ENCODE measurements at regions not wholly inside any gene's neighbourhood (a gene's known extent, or its start where the extent isn't known, plus 50 kb on each side); places are given as distances from the start of the nearest gene placed in this dataset.

DNA sequence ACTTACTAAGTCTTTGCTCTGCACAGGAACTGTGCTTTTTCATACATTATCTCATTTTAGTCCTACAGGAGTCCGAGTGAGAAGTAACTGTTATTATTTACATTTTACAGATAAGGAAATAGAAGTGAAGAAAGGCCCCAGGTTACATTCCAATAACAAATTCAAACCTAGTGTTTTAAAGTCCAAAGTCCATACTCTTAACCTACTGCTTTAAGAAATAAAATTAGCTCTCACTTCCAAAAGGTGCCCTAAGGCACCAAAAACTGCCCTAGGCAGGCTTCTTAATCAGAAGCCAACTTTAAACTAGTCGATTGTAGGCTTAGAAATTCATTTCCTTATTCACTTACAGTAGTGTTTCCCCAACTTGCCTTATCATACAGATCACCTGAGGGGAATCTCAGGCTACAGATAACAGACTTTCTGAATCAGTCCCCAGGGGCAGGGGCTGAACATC lies 555.9 kb downstream of the DIAPH3 start:
- TF ChIP-seq GATA2 (IDR thresholded peaks at IDR 0.05; ENCODE audit: low read depth, low read length) (no peak; the same call in 1 of the 2 replicates), GATA3 (IDR thresholded peaks at IDR 0.05; ENCODE audit: low read depth, low read length) (no peak)

Measured in SH-SY5Y (cell line).